ENCODE measurements at regions not wholly inside any gene's neighbourhood (a gene's known extent, or its start where the extent isn't known, plus 50 kb on each side); places are given as distances from the start of the nearest gene placed in this dataset.

- Histone ChIP-seq H3K9me3 (no peaks in the 10 kb centered on the region), H3K4me1 (no peaks in the 10 kb centered on the region), H3K36me3 (no peaks in the 10 kb centered on the region), H3K4me3 (no peak overlapping the region), H3K27me3 (no peaks in the 10 kb centered on the region), H3K27ac (no peak overlapping the region)
- DNase-seq (ENCODE audit: low spot score in 2 of 2), result no peak
- no peak for TF ChIP-seq CTCF (IDR thresholded peaks at IDR 0.05)
- no peak for TF ChIP-seq POLR2A (IDR thresholded peaks at IDR 0.05)
- TF ChIP-seq EP300 (IDR thresholded peaks at IDR 0.05), result no peak
- no peak for TF ChIP-seq POLR2AphosphoS5 (IDR thresholded peaks at IDR 0.05)
- 51% methylated on average over 4 of the region's 4 CpGs for WGBS
Measured at GRCh38 chr10:78915190-78915518, 153.6 kb upstream of the ZMIZ1 start.

- TF ChIP-seq POLR2A (IDR thresholded peaks at IDR 0.05), result no peak
- no peak for TF ChIP-seq CTCF (IDR thresholded peaks at IDR 0.05)
- no peak for TF ChIP-seq POLR2AphosphoS5 (IDR thresholded peaks at IDR 0.05)
- TF ChIP-seq EP300 (IDR thresholded peaks at IDR 0.05), result no peak
- H3K9me3 ChIP-seq, result no peaks in the 10 kb centered on the region
- H3K4me1 ChIP-seq, result no peaks in the 10 kb centered on the region
- no peak overlapping the region for H3K4me3 ChIP-seq
- no peak for DNase-seq (ENCODE audit: low spot score in 2 of 2)
- no peaks in the 10 kb centered on the region for H3K27me3 ChIP-seq
- H3K36me3 ChIP-seq, result no peaks in the 10 kb centered on the region
- WGBS, result 90% methylated on average over 7 of the region's 7 CpGs
- H3K27ac ChIP-seq, result no peak overlapping the region
Measured at GRCh38 chr10:78916227-78916626, 152.5 kb upstream of the ZMIZ1 start.

- no peak for DNase-seq (ENCODE audit: low spot score in 2 of 2)
- H3K36me3 ChIP-seq, result no peaks in the 10 kb centered on the region
- WGBS, result 81% methylated on average over 4 of the region's 7 CpGs
- peaks cover 2% of the 10 kb centered on the region for H3K4me1 ChIP-seq
- no peak overlapping the region for H3K27ac ChIP-seq
- no peak for TF ChIP-seq CTCF (IDR thresholded peaks at IDR 0.05)
- no peak for TF ChIP-seq POLR2A (IDR thresholded peaks at IDR 0.05)
- no peak for TF ChIP-seq POLR2AphosphoS5 (IDR thresholded peaks at IDR 0.05)
- TF ChIP-seq EP300 (IDR thresholded peaks at IDR 0.05), result no peak
- H3K4me3 ChIP-seq, result no peak overlapping the region
- H3K9me3 ChIP-seq, result no peaks in the 10 kb centered on the region
- no peaks in the 10 kb centered on the region for H3K27me3 ChIP-seq
Measured at GRCh38 chr10:78919181-78919966, 149.4 kb upstream of the ZMIZ1 start.

GRCh38 chr10:78920011-78920410 is 148.8 kb upstream of the ZMIZ1 start:
- no peak for DNase-seq (ENCODE audit: low spot score in 2 of 2)
- WGBS, result 100% methylated on average over 2 of the region's 2 CpGs
- no peak for TF ChIP-seq EP300 (IDR thresholded peaks at IDR 0.05)
- peak in 1 of 3 donors; percentile 36 for TF ChIP-seq POLR2AphosphoS5 (IDR thresholded peaks at IDR 0.05)
- Histone ChIP-seq H3K27ac (no peak overlapping the region), H3K4me1 (peaks cover 3% of the 10 kb centered on the region), H3K36me3 (no peaks in the 10 kb centered on the region), H3K4me3 (no peak overlapping the region), H3K9me3 (no peaks in the 10 kb centered on the region), H3K27me3 (no peaks in the 10 kb centered on the region)

GRCh38 chr10:78921895-78922294 is 146.9 kb upstream of the ZMIZ1 start:
- TF ChIP-seq POLR2AphosphoS5 (IDR thresholded peaks at IDR 0.05) (no peak), POLR2A (IDR thresholded peaks at IDR 0.05) (no peak), CTCF (IDR thresholded peaks at IDR 0.05) (no peak), EP300 (IDR thresholded peaks at IDR 0.05) (no peak)
- H3K36me3 ChIP-seq, result no peaks in the 10 kb centered on the region

More at GRCh38 chr10:78921895-78922294, 146.9 kb upstream of the ZMIZ1 start:
- no peaks in the 10 kb centered on the region for H3K27me3 ChIP-seq
- DNase-seq (ENCODE audit: low spot score in 2 of 2), result no peak
- no peak overlapping the region for H3K27ac ChIP-seq
- no peaks in the 10 kb centered on the region for H3K9me3 ChIP-seq
- H3K4me1 ChIP-seq, result peaks cover 15% of the 10 kb centered on the region
- H3K4me3 ChIP-seq, result no peak overlapping the region
- 96% methylated on average over 2 of the region's 3 CpGs for WGBS

Measured in suprapubic skin (tissue), 4 donors.